NCI-H226 (cell line): ENCODE measurements at regions not wholly inside any gene's neighbourhood (a gene's known extent, or its start where the extent isn't known, plus 50 kb on each side); places are given as distances from the start of the nearest gene placed in this dataset.

Experiments used
- DNase-seq: peaks from one replicate; pipeline ENCODE4 v3.0.0-alpha.2; 2015

DNA sequence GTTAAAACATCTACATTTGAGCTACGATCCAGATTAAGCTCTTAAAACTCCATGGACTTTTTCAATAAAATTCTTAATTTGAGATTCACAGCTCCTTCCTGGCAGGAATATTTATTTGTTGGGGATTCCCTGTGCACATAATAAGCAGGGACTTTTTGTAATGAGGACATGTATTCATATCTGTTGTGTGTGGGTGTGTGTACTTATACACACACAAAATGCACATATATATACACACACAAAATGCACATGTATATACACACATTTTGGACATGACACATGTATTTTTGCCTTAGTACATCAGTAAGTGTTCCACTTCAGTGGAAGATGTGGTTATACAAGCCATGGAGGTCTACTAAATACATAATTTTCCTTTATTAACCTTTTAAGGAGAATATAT, 1131.1 kb upstream of the CDH2 start:
- DNase-seq = no peak

DNA sequence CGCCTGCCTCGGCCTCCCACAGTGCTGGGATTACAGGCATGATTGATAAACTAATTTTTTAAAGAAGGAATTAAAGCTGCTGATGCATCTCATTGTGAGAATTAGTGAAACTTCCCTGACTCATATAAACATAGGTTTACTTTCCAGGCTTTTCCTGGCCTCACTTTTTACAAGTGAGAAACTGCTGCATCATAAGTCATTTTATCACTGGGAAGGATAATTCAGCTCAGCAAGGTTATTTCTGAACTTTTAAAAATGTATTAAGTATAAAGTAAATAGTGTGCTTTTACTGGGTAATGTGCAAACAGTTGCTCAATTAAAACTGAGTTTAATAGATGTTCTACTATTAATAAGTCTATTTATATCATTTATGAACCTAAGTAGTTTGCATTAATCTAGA, 1130.3 kb upstream of the CDH2 start:
- no peak for DNase-seq

- no peak for DNase-seq
These were observed 1128.6 kb upstream of the CDH2 start for GRCh38 chr18:29305516-29305915.

GRCh38 chr18:29301048-29301447, 1124.1 kb upstream of the CDH2 start:
- no peak for DNase-seq

GRCh38 chr18:29285471-29285870, 1108.5 kb upstream of the CDH2 start:
- no peak for DNase-seq

DNA sequence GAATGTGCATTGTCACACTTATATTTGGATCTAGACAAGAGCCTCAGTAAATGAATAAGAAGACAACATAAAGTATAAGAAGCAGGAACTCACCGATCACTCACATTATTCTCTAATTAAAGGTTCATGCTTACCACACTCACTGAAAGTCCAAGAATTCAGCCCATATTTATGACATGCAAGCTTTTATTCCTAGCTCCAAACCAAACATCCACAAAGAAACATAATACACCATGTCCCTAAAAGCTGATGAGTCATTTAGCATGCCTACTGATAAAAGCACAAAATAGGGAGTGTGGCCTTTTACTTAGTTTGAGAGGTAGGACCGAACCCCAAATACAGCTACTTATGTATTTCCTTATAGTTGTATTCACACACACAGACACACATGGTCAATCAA, 1094.6 kb upstream of the CDH2 start:
- DNase-seq = no peak

DNA sequence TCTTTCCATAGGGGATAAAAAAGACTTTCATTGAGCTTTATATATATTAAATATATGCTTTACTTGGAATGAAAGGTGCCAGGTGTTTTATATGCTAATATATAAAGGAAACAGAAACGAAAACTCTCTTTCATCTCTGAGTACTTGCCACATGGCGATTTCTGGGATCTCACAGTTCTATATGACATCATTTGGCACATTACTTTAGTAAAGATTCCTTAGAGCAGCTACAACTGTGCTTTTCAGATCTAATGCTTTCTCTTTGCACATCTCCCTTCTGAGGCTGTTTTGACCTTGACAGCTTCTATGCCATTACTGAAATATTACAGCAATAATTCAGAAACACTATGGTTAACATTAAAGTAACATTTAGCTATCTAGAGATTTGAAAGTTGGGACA, 1082.9 kb upstream of the CDH2 start:
- DNase-seq = no peak

DNA sequence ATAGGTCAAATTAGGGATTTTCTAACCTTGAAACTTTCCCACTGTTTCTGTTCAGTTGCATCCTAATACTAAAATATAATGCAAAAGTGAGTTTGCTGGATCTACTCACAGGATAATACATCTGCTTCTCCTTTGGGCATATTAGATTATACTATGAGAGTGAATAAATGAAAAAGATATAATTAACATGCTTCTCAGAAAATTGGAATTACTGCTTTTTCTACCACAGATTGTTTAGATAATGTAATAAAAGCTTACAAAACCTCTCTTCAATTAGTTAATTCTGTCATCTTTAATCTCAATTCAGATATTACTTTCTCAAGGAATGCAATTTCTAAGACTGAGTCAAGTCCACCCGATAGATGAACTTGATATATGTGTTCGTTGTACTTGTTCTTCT, 1077.2 kb upstream of the CDH2 start:
- no peak for DNase-seq

DNA sequence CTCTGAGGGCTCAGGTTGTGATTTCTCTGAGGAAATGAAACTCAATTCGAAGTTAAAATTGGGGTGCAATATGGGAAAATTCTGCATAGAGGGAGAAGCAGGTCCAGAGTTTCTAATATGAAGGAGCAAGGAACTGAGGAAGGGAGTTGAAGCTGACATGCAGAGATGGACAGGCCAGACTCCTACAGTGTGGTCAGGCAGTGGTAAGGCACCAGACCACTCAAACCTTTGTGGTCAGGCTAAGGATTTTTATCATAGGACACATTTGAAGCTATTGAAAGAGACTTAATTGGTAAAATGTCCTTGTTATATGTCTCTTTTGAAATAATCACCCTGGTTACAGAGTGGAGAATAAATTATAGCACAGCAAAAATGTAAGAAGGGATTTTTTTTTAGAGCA, 1074.8 kb upstream of the CDH2 start:
- DNase-seq = no peak

- no peak for DNase-seq
These were observed 1073.9 kb upstream of the CDH2 start for GRCh38 chr18:29250843-29251242.

GRCh38 chr18:29250259-29250658, 1073.3 kb upstream of the CDH2 start:
- no peak for DNase-seq

DNA sequence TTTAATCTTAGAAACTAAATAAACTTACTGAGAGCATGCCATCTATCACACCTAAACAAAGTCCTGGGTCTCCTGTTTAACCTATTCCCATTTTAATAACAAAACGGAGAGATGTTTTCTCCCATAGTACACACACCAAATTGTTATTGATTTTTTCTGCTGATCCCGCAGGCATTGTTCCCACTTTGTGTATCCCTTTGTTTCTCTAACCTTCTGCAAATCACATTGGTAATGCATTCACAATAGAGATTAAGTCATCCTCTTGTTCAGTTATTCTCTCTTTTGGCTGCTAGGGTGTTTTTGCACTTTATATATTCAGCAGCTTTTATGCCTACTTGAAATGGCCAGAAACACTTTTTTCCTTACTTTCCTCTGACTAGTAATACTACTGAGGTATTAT, 1071.9 kb upstream of the CDH2 start:
- no peak for DNase-seq

DNA sequence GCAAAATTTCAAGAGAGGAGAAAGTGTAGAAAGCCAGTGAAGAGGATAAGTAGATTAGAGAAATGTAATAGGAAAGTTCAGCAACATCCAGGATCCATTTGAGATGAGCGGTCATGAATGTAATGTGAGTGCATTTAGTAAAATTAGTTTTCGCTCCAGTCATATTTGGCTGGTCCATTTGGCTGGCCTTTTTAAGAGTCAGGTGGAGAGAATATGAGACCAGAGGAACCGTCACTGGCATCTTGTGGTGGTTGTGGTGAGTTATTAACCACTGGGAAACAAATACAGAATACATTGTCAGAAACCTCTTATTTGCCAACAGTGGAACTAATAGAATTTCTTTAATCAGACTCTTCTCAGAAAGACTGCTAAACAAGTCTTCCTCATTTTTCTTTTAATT, 1064.3 kb upstream of the CDH2 start:
- no peak for DNase-seq

GRCh38 chr18:29234751-29235150, 1057.8 kb upstream of the CDH2 start:
- no peak for DNase-seq

DNA sequence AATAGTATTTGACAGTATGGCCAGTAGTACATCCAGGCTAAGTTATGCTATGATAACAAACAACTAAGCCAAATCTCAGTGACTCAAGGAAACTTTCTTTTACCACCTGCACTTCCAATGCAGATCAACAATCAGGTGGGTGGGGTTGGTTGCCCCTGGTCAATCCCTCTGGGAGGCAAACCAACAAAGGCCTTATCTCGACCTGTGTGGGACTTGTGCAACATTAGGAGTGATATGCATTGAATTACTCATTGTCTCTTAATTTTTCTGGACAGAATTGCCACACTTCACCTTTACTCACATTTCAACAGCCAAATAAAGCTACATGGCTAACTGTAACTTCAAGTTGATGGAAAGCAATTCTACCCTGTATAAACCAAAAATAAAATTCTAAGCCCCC, 1049.3 kb upstream of the CDH2 start:
- DNase-seq = peak; percentile 96

DNA sequence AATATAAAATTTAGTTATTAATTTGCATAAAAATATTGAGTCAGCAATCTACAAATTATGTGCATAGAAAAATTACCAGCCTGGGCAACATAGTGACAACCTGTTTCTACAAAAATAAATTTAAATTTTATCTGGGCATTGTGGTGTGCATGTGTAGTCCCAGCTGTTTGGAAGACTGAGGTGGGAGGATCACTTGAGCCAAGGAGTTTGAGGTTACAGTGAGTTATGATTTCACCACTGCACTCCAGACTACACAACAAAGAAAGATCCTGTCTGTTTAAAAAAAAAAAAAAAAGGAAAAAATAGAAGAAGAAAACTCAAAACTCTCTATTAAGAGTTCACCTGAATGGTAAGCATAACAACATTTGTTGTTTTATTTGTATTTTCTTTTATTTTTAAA, 1048.4 kb upstream of the CDH2 start:
- DNase-seq = peak; percentile 63

GRCh38 chr18:29218091-29218490, 1041.2 kb upstream of the CDH2 start:
- no peak for DNase-seq

GRCh38 chr18:29217124-29217915, 1040.4 kb upstream of the CDH2 start:
- no peak for DNase-seq

GRCh38 chr18:29198834-29199233, 1021.9 kb upstream of the CDH2 start:
- DNase-seq = no peak

- DNase-seq = no peak
These were observed 1019.4 kb upstream of the CDH2 start for GRCh38 chr18:29196307-29196706.

DNA sequence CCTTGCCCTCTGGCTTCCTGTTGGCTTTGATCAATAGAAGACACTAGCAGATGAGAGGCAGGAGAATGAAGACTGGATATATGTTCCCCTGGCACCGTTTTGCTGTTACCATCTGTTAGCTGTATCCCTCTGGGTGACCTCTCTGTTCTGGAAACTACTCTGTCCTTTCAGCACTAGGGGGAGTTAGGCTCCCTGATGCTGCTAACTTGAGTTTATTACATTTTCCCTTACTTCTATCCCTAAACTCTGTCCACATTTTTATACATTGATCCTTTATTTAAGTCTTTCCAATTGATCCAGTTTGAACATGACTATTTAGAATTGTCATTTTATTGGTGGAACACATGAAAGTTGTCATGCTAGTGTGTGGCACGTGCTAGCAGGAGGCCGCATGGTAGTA, 1014.3 kb upstream of the CDH2 start:
- peak; percentile 16 for DNase-seq

- DNase-seq = peak; percentile 40
These were observed 1011.8 kb upstream of the CDH2 start for GRCh38 chr18:29188760-29189159.

GRCh38 chr18:29185801-29186200, 1008.9 kb upstream of the CDH2 start:
- no peak for DNase-seq

DNA sequence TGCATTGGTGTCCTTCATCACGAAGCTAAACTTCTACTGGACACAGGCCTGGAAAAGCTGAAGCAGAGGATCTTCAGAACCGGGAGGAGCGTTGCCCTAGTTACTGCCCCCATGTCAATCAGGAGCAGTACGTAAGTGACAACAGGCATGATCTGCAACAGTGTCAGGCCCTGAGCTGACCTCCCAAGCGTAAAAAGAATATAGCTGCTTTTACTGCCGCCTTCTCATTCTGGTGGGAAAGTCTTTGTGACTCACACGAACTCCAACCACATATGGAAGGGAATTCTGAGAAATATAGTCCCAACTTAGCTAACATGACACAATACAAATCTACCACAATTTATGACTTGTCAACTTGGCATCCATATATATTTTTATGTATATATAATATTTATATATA, 1007.7 kb upstream of the CDH2 start:
- DNase-seq = no peak

GRCh38 chr18:29181151-29181901, 1004.4 kb upstream of the CDH2 start:
- peak; percentile 86 for DNase-seq
